ENCODE measurements at regions not wholly inside any gene's neighbourhood (a gene's known extent, or its start where the extent isn't known, plus 50 kb on each side); places are given as distances from the start of the nearest gene placed in this dataset.

GRCh38 chr14:49424436-49425331, 161.5 kb downstream of the RPS29 start:
- H3K27me3 Mint-ChIP-seq (ENCODE audit: low read depth), result no peaks in the 10 kb centered on the region; the same call in 1 of the 2 replicates
- Histone ChIP-seq H2AK5ac (ENCODE audit: insufficient read length, low read length) (no peak overlapping the region), H3K79me1 (ENCODE audit: insufficient read depth, low read depth, low read length, poor library complexity, severe bottlenecking) (no peaks in the 10 kb centered on the region), H2BK120ac (ENCODE audit: low read depth, low read length, poor library complexity, severe bottlenecking) (no peak overlapping the region), H2AFZ (ENCODE audit: low read length) (no peak overlapping the region), H3K18ac (ENCODE audit: insufficient read length, low read depth, low read length) (no peak overlapping the region), H3K4me2 (ENCODE audit: insufficient read depth, insufficient read length, low read length) (no peak overlapping the region), H3K23me2 (ENCODE audit: insufficient read length, low read depth, low read length, poor library complexity, severe bottlenecking) (no peaks in the 10 kb centered on the region), H3K9me3 (ENCODE audit: control insufficient read depth, low read depth, low read length) (no peaks in the 10 kb centered on the region), H2BK12ac (ENCODE audit: insufficient read length, low read depth, low read length) (no peak overlapping the region), H3K14ac (ENCODE audit: insufficient read depth, low read length) (no peak overlapping the region), H4K91ac (ENCODE audit: insufficient read length, low read depth, low read length) (no peak overlapping the region), H3K23ac (ENCODE audit: insufficient read length, low read depth, low read length) (no peak overlapping the region), H3K27me3 (ENCODE audit: insufficient read depth, low read length) (no peaks in the 10 kb centered on the region), H3K56ac (ENCODE audit: insufficient read length, low read depth, low read length) (no peak overlapping the region), H2BK5ac (ENCODE audit: insufficient read length, low read length) (no peak overlapping the region), H3K4me1 (ENCODE audit: insufficient read depth, low read length) (no peaks in the 10 kb centered on the region), H3K9ac (ENCODE audit: extremely low read depth, insufficient read length, low read length) (no peak overlapping the region), H4K8ac (replicated peaks; ENCODE audit: insufficient read length, low read depth, low read length) (no peak overlapping the region), H3T11ph (ENCODE audit: low read length) (no peak overlapping the region), H2BK20ac (ENCODE audit: low read depth, low read length, poor library complexity, severe bottlenecking) (no peak overlapping the region), H4K5ac (ENCODE audit: insufficient read length, low read depth, low read length) (no peak overlapping the region), H3K79me2 (ENCODE audit: insufficient read depth, low read length) (no peaks in the 10 kb centered on the region), H2BK15ac (ENCODE audit: low read depth, low read length) (no peak overlapping the region), H3K27ac (ENCODE audit: insufficient read length, low read depth, low read length) (no peak overlapping the region), H3K4ac (ENCODE audit: low read depth, low read length) (no peak overlapping the region), H4K20me1 (ENCODE audit: control insufficient read depth, insufficient read depth, insufficient read length) (no peaks in the 10 kb centered on the region)
- peaks cover 9 to 14% of the 10 kb centered on the region in 2 experiments for H3K4me1 Mint-ChIP-seq
- no peak for DNase-seq
- H3K27ac Mint-ChIP-seq, result no peak overlapping the region
- WGBS (ENCODE audit: extremely low coverage, insufficient read length, low lambda C conversion rate), result no CpG with 5 or more reads among the region's 4 CpGs
- no peaks in the 10 kb centered on the region for H3K36me3 Mint-ChIP-seq (ENCODE audit: insufficient read depth in 1 of 3, low read depth in 3 of 3)
- no peak for TF ChIP-seq CTCF (conservative IDR thresholded peaks at IDR 0.05)
- H3K9me3 Mint-ChIP-seq, result no peaks in the 10 kb centered on the region
- H3K4me3 Mint-ChIP-seq, result no peak overlapping the region

Data from H9 (cell line).